Peyer's patch (tissue), 4 donors: ENCODE measurements at regions not wholly inside any gene's neighbourhood (a gene's known extent, or its start where the extent isn't known, plus 50 kb on each side); places are given as distances from the start of the nearest gene placed in this dataset.

ENCODE experiments used
- POLR2A ChIP-seq, 2 donors: fragments of 450-650 bp; IDR thresholded peaks; one replicate each; pipeline ENCODE4 v1.5.1; 2017; ENCODE audit warnings: antibody characterized with exemption in 2 of 2, mild to moderate bottlenecking in 2 of 2, moderate library complexity in 2 of 2
- TF ChIP-seq, protein P1 (sequence below), 6 experiments: fragments of 450-650 bp in 4 of 6; fragments of 200-600 bp in 2 of 6; sonication (generic) in 1 of 6; IDR thresholded peaks; one replicate each; pipeline ENCODE4 v1.5.1; 2017 to 2019; ENCODE audit warnings: antibody characterized with exemption in 6 of 6, mild to moderate bottlenecking in 3 of 6, moderate library complexity in 1 of 6

- TF ChIP-seq POLR2A (IDR thresholded peaks at IDR 0.05): no peak
- TF ChIP-seq, protein P1, sequence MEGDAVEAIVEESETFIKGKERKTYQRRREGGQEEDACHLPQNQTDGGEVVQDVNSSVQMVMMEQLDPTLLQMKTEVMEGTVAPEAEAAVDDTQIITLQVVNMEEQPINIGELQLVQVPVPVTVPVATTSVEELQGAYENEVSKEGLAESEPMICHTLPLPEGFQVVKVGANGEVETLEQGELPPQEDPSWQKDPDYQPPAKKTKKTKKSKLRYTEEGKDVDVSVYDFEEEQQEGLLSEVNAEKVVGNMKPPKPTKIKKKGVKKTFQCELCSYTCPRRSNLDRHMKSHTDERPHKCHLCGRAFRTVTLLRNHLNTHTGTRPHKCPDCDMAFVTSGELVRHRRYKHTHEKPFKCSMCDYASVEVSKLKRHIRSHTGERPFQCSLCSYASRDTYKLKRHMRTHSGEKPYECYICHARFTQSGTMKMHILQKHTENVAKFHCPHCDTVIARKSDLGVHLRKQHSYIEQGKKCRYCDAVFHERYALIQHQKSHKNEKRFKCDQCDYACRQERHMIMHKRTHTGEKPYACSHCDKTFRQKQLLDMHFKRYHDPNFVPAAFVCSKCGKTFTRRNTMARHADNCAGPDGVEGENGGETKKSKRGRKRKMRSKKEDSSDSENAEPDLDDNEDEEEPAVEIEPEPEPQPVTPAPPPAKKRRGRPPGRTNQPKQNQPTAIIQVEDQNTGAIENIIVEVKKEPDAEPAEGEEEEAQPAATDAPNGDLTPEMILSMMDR (IDR thresholded peaks at IDR 0.05): no peak
Observed at GRCh38 chr4:96558466-96558865, 718.6 kb downstream of the PDHA2 start.
